ENCODE measurements at regions not wholly inside any gene's neighbourhood (a gene's known extent, or its start where the extent isn't known, plus 50 kb on each side); places are given as distances from the start of the nearest gene placed in this dataset.

- Mint-ChIP-seq H3K36me3 (ENCODE audit: low read depth) (no peaks in the 10 kb centered on the region), H3K27me3 (ENCODE audit: insufficient read depth, low read depth, poor library complexity) (peaks cover 15% of the 10 kb centered on the region), H3K9me3 (no peaks in the 10 kb centered on the region; the same call in 2 of the 3 replicates), H3K4me1 (peaks cover 4% of the 10 kb centered on the region; the same call in 2 of the 3 replicates), H3K4me3 (no peak overlapping the region), H3K27ac (no peak overlapping the region)
- DNase-seq (ENCODE audit: low spot score) (no peak), ATAC-seq (no peak)
- H2AFZ ChIP-seq = no peak overlapping the region
- no peaks in the 10 kb centered on the region for H3K36me3 ChIP-seq (ENCODE audit: insufficient read depth)
- no peaks in the 10 kb centered on the region for H3K79me2 ChIP-seq (replicated peaks; ENCODE audit: insufficient read depth)
- no peaks in the 10 kb centered on the region for H4K20me1 ChIP-seq (replicated peaks; ENCODE audit: insufficient read depth)
- H3K4me3 ChIP-seq = no peak overlapping the region
- H3K27ac ChIP-seq (ENCODE audit: low read depth) = no peak overlapping the region
- no peaks in the 10 kb centered on the region for H3F3A ChIP-seq (replicated peaks; ENCODE audit: low read depth)
- H3K9me2 ChIP-seq (ENCODE audit: insufficient read depth) = peaks cover 4% of the 10 kb centered on the region; the same call in 1 of the 2 replicates
- H3K27me3 ChIP-seq (ENCODE audit: insufficient read depth) = no peaks in the 10 kb centered on the region
- H3K4me1 ChIP-seq (ENCODE audit: insufficient read depth) = no peaks in the 10 kb centered on the region; the same call in 1 of the 2 replicates
- no peak overlapping the region for H3K4me2 ChIP-seq
- no peak for TF ChIP-seq ZNF331 (CRISPR knock-in tag; IDR thresholded peaks at IDR 0.05; ENCODE audit: low read depth)
- TF ChIP-seq CTCF (conservative IDR thresholded peaks at IDR 0.05; ENCODE audit: low read depth in 2 of 2) = no peak
- no peak for TF ChIP-seq STAT1 (IDR thresholded peaks at IDR 0.05; ENCODE audit: unreplicated experiment)
- no peak for TF ChIP-seq ETS1 (IDR thresholded peaks at IDR 0.05)
- TF ChIP-seq ZNF462 (CRISPR knock-in tag; IDR thresholded peaks at IDR 0.05) = no peak
- TF ChIP-seq EZH2 (IDR thresholded peaks at IDR 0.05; ENCODE audit: low read depth, unreplicated experiment) = no peak
- TF ChIP-seq REST (IDR thresholded peaks at IDR 0.05; ENCODE audit: unreplicated experiment) = no peak
- TF ChIP-seq JUNB (IDR thresholded peaks at IDR 0.05; ENCODE audit: unreplicated experiment) = no peak
These were observed 59.2 kb downstream of the EMX2 start for GRCh38 chr10:117601716-117602115.

All from GM23338 (cell line).